ENCODE measurements at regions not wholly inside any gene's neighbourhood (a gene's known extent, or its start where the extent isn't known, plus 50 kb on each side); places are given as distances from the start of the nearest gene placed in this dataset.

GRCh38 chr19:31513841-31514240, 164.6 kb upstream of the TSHZ3 start:
- Histone ChIP-seq H3K36me3 (no peaks in the 10 kb centered on the region), H3K27ac (no peak overlapping the region), H3K4me1 (no peaks in the 10 kb centered on the region), H3K4me3 (no peak overlapping the region), H3K27me3 (peaks cover 36% of the 10 kb centered on the region), H3K9me3 (peaks cover 0 to 6% (median 0%) of the 10 kb centered on the region in 3 donors)
- 78 to 88% methylated on average over 7 to 13 of the region's 13 CpGs for WGBS, 2 donors (ENCODE audit: low coverage in 1 of 2)
- ATAC-seq, result no peak
- TF ChIP-seq EP300 (IDR thresholded peaks at IDR 0.05), result no peak

GRCh38 chr19:31515931-31516330, 166.7 kb upstream of the TSHZ3 start:
- no peak for ATAC-seq

GRCh38 chr19:31516756-31517155, 167.5 kb upstream of the TSHZ3 start:
- no peak for ATAC-seq
- 72 to 95% methylated on average over 3 to 4 of the region's 9 CpGs for WGBS, 2 donors (ENCODE audit: low coverage in 1 of 2)
- H3K27ac ChIP-seq, result no peak overlapping the region
- peaks cover 29% of the 10 kb centered on the region for H3K27me3 ChIP-seq
- H3K4me1 ChIP-seq, result no peaks in the 10 kb centered on the region
- no peak for TF ChIP-seq POLR2AphosphoS5 (IDR thresholded peaks at IDR 0.05)
- no peak for TF ChIP-seq EP300 (IDR thresholded peaks at IDR 0.05)
- TF ChIP-seq POLR2A (IDR thresholded peaks at IDR 0.05), result no peak
- no peak for TF ChIP-seq CTCF (IDR thresholded peaks at IDR 0.05)
- H3K36me3 ChIP-seq, result no peaks in the 10 kb centered on the region
- H3K4me3 ChIP-seq, result no peak overlapping the region
- H3K9me3 ChIP-seq, result peaks cover 0 to 12% (median 0%) of the 10 kb centered on the region in 3 donors

More at GRCh38 chr19:31515931-31516330, 166.7 kb upstream of the TSHZ3 start:
- H3K36me3 ChIP-seq, result no peaks in the 10 kb centered on the region
- WGBS, 2 donors (ENCODE audit: low coverage in 1 of 2), result 85 to 88% methylated on average over 6 to 9 of the region's 18 CpGs
- H3K9me3 ChIP-seq, result peaks cover 0 to 11% (median 0%) of the 10 kb centered on the region in 3 donors
- H3K4me1 ChIP-seq, result no peaks in the 10 kb centered on the region
- no peak for TF ChIP-seq POLR2A (IDR thresholded peaks at IDR 0.05)
- no peak for TF ChIP-seq CTCF (IDR thresholded peaks at IDR 0.05)
- TF ChIP-seq POLR2AphosphoS5 (IDR thresholded peaks at IDR 0.05), result no peak
- no peak for TF ChIP-seq EP300 (IDR thresholded peaks at IDR 0.05)
- H3K27me3 ChIP-seq, result peaks cover 29% of the 10 kb centered on the region
- no peak overlapping the region for H3K4me3 ChIP-seq
- H3K27ac ChIP-seq, result no peak overlapping the region

- TF ChIP-seq POLR2A (IDR thresholded peaks at IDR 0.05), result no peak
- no peak for TF ChIP-seq POLR2AphosphoS5 (IDR thresholded peaks at IDR 0.05)
- TF ChIP-seq CTCF (IDR thresholded peaks at IDR 0.05), result no peak
- 74 to 76% methylated on average over 3 to 19 of the region's 33 CpGs for WGBS, 2 donors (ENCODE audit: low coverage in 1 of 2)
- H3K36me3 ChIP-seq, result no peaks in the 10 kb centered on the region
- no peak overlapping the region for H3K4me3 ChIP-seq
- peaks cover 0 to 12% (median 0%) of the 10 kb centered on the region in 3 donors for H3K9me3 ChIP-seq
- H3K4me1 ChIP-seq, result no peaks in the 10 kb centered on the region
- H3K27me3 ChIP-seq, result peaks cover 24% of the 10 kb centered on the region
- H3K27ac ChIP-seq, result no peak overlapping the region
- no peak for ATAC-seq
Measured at GRCh38 chr19:31517224-31518180, 168.3 kb upstream of the TSHZ3 start.

GRCh38 chr19:31518216-31519020, 169.2 kb upstream of the TSHZ3 start:
- WGBS, 2 donors (ENCODE audit: low coverage in 1 of 2), result 49 to 74% methylated on average over 7 of the region's 13 CpGs
- ATAC-seq, result no peak
- Histone ChIP-seq H3K27me3 (peaks cover 21% of the 10 kb centered on the region), H3K9me3 (peaks cover 0 to 12% (median 0%) of the 10 kb centered on the region in 3 donors), H3K4me3 (no peak overlapping the region), H3K27ac (no peak overlapping the region), H3K36me3 (no peaks in the 10 kb centered on the region), H3K4me1 (no peaks in the 10 kb centered on the region)
- no peak for TF ChIP-seq POLR2A (IDR thresholded peaks at IDR 0.05)
- TF ChIP-seq CTCF (IDR thresholded peaks at IDR 0.05), result no peak
- no peak for TF ChIP-seq POLR2AphosphoS5 (IDR thresholded peaks at IDR 0.05)
- no peak for TF ChIP-seq EP300 (IDR thresholded peaks at IDR 0.05)

All from gastroesophageal sphincter (tissue), 4 donors.